SKM-1 (cell line): ENCODE measurements at regions not wholly inside any gene's neighbourhood (a gene's known extent, or its start where the extent isn't known, plus 50 kb on each side); places are given as distances from the start of the nearest gene placed in this dataset.
"Not testable (repeated sequence)": the region's sequence is repeated elsewhere in the genome, so short reads cannot be mapped to it uniquely, and the experiment has no call there.

ENCODE experiments used
- DNase-seq: peaks from one replicate; lab custom pipeline; 2025; ENCODE audit not compliant: unreplicated experiment; lab: John Stamatoyannopoulos, UW

GRCh38 chr7:50251765-50252164 lies 52.8 kb upstream of the IKZF1 start:
- no peak for DNase-seq

GRCh38 chr7:50246551-50246950 lies 58.0 kb upstream of the IKZF1 start:
- DNase-seq, result no peak

DNA sequence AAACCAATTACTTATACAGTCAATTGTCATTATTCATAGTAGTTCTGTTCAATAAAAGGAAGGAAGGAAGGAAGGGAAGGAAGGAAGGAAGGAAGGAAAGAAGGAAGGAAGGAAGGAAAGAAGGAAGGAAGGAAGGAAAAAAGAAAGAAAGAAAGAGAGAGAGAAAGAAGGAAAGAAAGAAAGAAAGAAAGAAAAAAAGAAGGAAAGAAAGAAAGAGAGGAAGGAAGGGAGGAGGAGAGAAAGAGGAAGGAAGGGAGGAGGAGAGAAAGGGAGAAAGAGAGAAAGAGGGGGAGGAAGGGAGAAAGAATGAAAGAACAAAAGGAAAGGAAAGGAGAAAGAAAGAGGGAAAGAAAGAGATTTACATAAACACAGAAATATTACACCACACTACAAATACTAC lies 62.4 kb upstream of the IKZF1 start:
- DNase-seq, result not testable (repeated sequence)

- not testable (repeated sequence) for DNase-seq
Observed at GRCh38 chr7:50240699-50241098, 63.8 kb upstream of the IKZF1 start.

GRCh38 chr7:50229964-50230363 lies 74.6 kb upstream of the IKZF1 start:
- no peak for DNase-seq

DNA sequence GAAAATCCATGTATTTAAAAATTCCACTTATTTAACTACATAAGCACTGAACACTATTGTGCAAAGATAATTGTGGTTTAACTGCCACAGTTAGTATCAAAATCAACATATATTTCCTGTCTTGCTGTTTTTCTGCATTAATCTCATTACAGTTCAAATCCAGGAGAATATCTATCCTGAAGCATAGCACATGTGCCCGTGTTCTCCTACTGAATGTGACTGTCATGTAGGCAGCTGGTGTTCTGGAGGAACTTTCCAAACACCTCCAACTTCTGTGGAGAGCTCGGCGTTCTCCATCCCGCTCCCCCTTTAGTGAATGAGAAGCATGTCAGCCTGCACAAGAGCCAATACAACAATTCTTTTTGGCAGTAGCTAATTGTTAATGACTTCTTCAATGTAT lies 76.4 kb upstream of the IKZF1 start:
- no peak for DNase-seq

- peak; percentile 69 for DNase-seq
Observed at GRCh38 chr7:50227726-50228125, 76.8 kb upstream of the IKZF1 start.

- DNase-seq, result no peak
Observed at GRCh38 chr7:50226669-50227068, 77.8 kb upstream of the IKZF1 start.

GRCh38 chr7:50226145-50226544 lies 78.4 kb upstream of the IKZF1 start:
- DNase-seq, result no peak

DNA sequence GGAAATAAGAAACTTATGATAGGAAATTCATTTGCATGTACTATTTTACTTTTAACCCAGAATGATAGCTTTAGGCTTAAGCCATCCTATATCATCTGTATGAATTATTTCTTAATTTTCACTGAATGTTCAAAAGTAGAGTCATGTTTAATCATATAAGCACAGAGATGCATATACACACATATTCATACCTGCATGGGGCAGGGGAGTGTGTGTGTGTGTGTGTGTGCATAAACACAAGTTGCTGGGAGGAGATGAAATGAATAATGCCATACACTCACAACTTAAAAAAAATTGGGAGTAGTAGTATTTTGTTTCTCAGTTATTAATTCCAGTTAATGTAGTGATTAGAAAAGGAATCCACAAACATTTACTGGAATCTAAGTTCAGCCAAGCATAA lies 83.1 kb upstream of the IKZF1 start:
- DNase-seq, result no peak

GRCh38 chr7:50221028-50221427 lies 83.5 kb upstream of the IKZF1 start:
- DNase-seq, result peak; percentile 81

DNA sequence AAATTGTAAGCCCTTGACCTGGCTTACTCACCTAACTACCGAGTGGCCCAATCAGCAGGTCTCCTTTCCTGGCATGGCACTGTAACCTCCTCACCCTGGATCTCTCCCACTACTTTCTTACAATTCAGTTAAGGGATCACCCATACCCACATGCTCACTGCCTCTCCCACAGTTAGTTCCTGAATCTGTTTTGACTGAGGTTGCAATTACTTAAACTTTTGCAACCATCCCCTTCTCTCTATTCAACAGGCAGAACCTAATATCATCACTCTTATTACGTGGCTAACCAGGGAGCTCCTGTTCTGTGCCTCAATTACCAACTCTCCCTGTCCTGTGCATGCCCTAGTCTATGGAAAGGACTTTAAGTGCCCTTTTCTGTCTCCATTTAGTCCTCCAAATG lies 84.2 kb upstream of the IKZF1 start:
- peak; percentile 56 for DNase-seq

DNA sequence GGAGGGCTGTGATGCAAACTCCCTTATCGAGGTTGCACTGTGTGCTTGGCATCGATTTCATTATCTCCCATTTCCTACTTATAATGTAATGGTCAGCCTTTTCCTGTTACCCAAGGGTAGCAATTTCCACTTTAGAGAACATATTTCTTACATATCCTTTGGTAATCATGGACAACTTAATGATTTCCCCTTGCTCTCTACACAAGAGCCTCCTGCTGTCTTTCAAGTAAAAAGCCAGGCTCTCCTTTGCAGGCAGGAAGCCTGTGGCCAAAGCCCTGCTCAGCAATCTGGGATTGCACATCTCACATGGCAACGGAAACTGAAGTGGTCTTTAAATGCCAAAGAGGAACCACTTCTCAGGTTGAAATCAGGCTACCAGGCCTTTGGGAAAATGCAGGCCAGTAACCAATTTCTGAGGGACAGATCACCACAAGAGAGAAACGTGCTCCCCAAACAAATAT lies 86.7 kb upstream of the IKZF1 start:
- peak; percentile 74 for DNase-seq

- no peak for DNase-seq
Observed at GRCh38 chr7:50217401-50217800, 87.1 kb upstream of the IKZF1 start.

GRCh38 chr7:50216626-50217025 lies 87.9 kb upstream of the IKZF1 start:
- DNase-seq, result no peak

DNA sequence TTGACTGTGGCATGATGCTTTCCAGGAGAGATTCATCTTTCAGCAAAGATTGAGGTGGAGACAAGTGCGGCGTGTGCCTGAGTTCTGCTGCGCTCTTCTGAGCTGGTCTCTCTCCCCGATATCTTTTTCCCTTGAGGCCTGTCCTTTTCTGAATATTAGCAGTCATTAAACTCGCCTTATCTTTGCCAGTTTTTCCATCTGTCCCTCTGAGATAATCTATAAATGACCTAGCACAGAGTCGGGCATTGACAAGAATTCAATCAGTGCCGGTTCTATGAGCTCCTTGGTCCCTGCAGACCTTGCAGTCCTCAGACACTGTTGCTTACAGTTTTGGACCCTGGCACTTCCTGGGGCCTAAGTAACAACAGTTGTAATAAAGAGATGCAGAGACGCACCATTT lies 89.7 kb upstream of the IKZF1 start:
- no peak for DNase-seq

DNA sequence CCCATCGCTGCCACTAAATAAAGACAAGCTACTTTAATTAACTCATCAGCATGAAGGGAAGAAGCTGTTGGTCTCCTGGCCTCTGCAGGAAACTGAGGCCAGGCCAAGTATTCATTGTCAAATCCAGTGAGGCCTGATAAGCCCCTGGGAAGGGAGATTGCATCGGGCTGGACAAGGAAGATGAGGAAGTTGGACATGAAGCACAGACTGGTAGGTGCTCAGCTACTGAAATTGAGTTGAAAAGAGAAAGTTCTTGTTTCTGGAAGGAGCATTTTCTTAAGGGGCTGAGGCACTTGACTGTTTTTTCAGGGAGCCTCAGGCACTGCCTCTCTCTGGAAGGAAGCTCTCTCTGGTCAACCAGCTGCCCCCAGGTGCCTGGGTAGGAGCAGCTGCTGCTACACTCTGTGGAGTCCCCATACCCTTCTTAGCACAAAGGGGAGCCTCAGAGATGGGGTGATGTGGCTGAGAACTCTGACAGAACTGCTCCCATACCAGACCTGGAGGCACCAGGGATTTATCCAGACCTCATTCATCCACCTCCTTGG lies 90.3 kb upstream of the IKZF1 start:
- DNase-seq, result peak; percentile 53

DNA sequence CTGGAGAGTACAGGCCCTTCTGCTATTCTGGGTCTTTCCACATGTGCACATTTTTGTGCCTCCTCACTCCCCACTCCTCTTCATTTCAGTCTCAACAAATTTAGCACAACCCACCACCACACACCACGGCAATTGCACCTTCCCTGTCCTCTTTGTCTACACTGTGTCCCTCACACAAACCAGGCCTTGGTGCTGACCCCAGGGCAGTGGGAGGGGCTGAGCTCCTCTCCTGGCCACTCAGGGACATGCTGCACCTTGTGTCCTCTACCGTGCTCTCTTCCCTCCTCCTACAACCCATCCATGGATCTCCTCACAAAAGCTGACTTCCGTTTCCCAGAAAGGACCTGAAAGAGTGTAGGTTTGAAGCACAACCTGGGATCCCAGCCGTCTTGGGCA lies 90.9 kb upstream of the IKZF1 start:
- no peak for DNase-seq

- peak; percentile 70 for DNase-seq
Observed at GRCh38 chr7:50212666-50213621, 91.6 kb upstream of the IKZF1 start.

- no peak for DNase-seq
Observed at GRCh38 chr7:50212016-50212325, 92.5 kb upstream of the IKZF1 start.

GRCh38 chr7:50211130-50212015 lies 93.1 kb upstream of the IKZF1 start:
- no peak for DNase-seq

DNA sequence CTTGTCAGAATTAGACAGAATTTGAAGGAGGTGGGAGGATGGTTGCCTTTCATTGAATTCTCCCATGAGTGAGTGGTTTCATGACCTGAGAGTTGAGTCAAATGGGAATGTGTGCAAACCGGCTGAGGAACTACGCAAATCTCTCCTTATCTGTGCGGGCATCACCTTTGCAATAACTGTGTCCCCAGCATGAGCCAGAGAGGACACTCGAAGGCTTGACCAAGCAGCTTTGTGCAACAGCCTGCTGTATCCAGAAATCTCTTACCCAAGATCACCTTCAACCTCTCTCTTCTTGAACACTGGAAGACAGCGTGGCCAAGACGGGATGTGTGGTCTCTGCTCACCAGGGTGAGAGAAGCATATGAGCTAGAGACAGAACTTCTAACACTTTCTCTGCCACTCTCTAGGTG lies 93.8 kb upstream of the IKZF1 start:
- DNase-seq, result no peak
